ENCODE measurements at regions not wholly inside any gene's neighbourhood (a gene's known extent, or its start where the extent isn't known, plus 50 kb on each side); places are given as distances from the start of the nearest gene placed in this dataset.
"Not testable (repeated sequence)": the region's sequence is repeated elsewhere in the genome, so short reads cannot be mapped to it uniquely, and the experiment has no call there.

DNA sequence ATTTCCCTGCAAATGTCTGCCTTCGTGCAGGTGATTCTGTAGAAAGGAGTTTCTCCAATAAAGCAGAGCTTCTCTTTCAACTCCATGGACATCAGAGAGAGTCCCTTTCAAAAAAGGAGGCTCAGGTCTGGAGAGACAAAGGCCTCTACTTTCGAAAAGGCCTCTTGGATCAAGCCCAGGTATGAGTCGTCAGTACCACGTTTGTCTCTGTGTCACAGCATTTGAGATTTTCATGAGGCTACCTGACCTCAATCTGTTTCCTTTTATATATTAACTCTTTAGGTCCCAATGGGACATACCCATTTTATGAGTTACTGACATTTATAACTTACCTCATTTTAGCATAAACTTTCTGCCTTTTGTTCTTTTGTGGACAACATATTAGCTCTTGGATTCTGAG is 290.8 kb downstream of the RPAP3 start:
- peak overlapping the region; percentile 98 for H3K27ac Mint-ChIP-seq
- peak; percentile 50 for ATAC-seq (replicated peaks)

DNA sequence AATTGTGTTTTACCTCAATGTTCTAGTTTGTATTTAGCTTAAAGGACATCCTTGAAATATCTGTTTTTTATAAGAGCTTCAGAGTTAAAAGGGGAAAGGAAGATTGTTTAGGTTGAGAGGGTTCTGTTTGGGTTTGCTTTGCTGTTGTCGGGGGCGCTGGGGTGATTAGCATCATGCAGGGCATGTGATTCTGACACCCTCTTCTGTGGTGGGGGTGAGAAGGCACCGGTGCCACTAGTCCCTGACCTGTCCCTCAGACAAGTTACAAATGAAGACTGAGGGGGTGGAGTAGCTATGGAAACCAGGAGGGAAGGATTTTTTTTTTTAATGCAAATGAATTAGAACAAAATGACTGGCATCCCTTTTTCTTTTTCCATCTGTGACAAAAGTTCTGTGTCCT is 291.3 kb downstream of the RPAP3 start:
- Mint-ChIP-seq H3K4me3 (peak overlapping the region; percentile 67), H3K27ac (peak overlapping the region; percentile 98), H3K36me3 (ENCODE audit: low read depth) (peaks cover 35% of the 10 kb centered on the region), H3K4me1 (peaks cover 61% of the 10 kb centered on the region), H3K27me3 (no peaks in the 10 kb centered on the region), H3K9me3 (peaks cover 5% of the 10 kb centered on the region)
- peak; percentile 73 for ATAC-seq (replicated peaks)

More for the DNA sequence above, 290.8 kb downstream of the RPAP3 start:
- Mint-ChIP-seq H3K4me3 (peak overlapping the region; percentile 67), H3K9me3 (peaks cover 5% of the 10 kb centered on the region), H3K4me1 (peaks cover 63% of the 10 kb centered on the region), H3K27me3 (no peaks in the 10 kb centered on the region), H3K36me3 (ENCODE audit: low read depth) (peaks cover 40% of the 10 kb centered on the region)

- ATAC-seq (replicated peaks): no peak
Measured at GRCh38 chr12:47413806-47414205, 292.0 kb downstream of the RPAP3 start.

DNA sequence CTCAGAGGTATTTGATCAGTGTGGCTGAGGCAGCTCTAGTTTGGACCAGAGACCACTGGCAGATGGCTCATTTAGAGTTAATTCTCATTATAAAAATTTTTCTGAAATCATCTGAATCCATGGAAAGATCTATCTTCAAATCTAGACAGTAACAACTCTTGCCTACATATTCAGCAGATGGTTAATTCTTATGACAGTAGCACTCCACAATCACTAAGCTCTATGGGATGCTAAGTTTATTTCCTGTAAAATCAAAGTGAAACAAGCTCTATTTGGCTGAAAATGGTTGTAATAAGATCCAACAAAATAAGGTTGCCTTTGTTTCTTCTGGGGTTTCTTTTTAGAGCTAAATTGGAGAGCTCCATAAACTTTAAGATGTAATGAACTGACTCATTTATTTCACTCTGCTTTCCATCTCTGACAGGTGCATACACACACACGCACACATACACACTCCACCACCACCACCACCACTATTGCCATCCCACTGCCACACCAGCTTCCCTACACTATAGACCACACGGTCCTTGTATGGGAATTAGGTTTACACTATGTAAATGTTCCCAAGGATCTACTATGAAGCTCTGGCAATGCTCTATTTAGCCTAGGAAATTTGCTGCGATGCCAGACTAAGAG is 293.1 kb downstream of the RPAP3 start:
- Mint-ChIP-seq H3K27ac (peak overlapping the region; percentile 98), H3K4me1 (peaks cover 67% of the 10 kb centered on the region)

More at GRCh38 chr12:47413806-47414205, 292.0 kb downstream of the RPAP3 start:
- Mint-ChIP-seq H3K27me3 (no peaks in the 10 kb centered on the region), H3K9me3 (peaks cover 5% of the 10 kb centered on the region), H3K4me3 (peak overlapping the region; percentile 67), H3K27ac (peak overlapping the region; percentile 98), H3K4me1 (peaks cover 61% of the 10 kb centered on the region), H3K36me3 (ENCODE audit: low read depth) (peaks cover 30% of the 10 kb centered on the region)

DNA sequence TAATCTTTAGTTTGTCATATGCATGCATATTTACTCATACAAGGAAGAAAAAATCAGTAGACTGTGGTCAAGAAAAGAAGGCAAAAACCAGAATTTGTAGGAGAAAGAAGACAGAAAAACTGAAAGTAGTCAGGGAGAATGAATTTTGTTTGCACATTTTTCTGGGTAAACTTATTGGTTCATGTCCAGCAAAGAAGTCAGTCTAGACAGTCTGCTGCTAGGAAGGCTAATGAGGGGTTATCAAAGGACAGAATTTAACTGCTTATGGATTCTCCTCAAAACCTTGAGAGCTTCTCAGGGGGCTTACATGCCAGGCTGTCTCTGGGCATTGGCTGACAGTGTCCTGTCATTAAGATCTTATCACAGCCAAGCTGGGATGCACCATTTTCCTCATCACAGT is 293.9 kb downstream of the RPAP3 start:
- H3K9me3 Mint-ChIP-seq: peaks cover 5% of the 10 kb centered on the region
- no peaks in the 10 kb centered on the region for H3K27me3 Mint-ChIP-seq
- H3K27ac Mint-ChIP-seq: peak overlapping the region; percentile 98
- peaks cover 71% of the 10 kb centered on the region for H3K4me1 Mint-ChIP-seq
- H3K4me3 Mint-ChIP-seq: peak overlapping the region; percentile 67
- H3K36me3 Mint-ChIP-seq (ENCODE audit: low read depth): peaks cover 23% of the 10 kb centered on the region
- ATAC-seq (replicated peaks): no peak

More for the DNA sequence above, 293.1 kb downstream of the RPAP3 start:
- no peaks in the 10 kb centered on the region for H3K27me3 Mint-ChIP-seq
- peak; percentile 54 for ATAC-seq (replicated peaks)
- H3K9me3 Mint-ChIP-seq: peaks cover 5% of the 10 kb centered on the region
- H3K36me3 Mint-ChIP-seq (ENCODE audit: low read depth): peaks cover 26% of the 10 kb centered on the region
- peak overlapping the region; percentile 67 for H3K4me3 Mint-ChIP-seq

GRCh38 chr12:47410862-47411261 is 295.0 kb downstream of the RPAP3 start:
- ATAC-seq (replicated peaks): no peak
- Mint-ChIP-seq H3K9me3 (peaks cover under 1% of the 10 kb centered on the region), H3K4me1 (peaks cover 67% of the 10 kb centered on the region), H3K27ac (peak overlapping the region; percentile 98), H3K4me3 (peak overlapping the region; percentile 67), H3K27me3 (no peaks in the 10 kb centered on the region), H3K36me3 (ENCODE audit: low read depth) (peaks cover 14% of the 10 kb centered on the region)

DNA sequence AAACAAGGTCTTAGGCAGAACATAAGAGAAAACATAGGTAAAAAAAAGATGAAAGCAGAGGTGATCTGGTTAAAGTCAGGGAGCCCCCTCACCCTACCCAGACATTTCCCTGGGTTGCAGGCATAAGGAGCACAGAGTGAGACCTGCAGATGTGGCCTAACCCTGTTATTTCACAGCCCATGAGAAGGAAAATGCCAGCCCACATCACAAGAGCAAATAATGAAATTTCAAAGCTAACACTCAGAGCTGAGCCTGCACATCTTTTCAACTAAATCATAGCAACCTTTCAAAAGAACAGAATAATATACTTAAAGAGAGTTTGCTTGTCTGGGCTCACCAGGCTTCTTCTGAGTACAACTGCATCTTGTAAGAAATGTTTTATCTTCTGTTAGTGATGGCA is 295.4 kb downstream of the RPAP3 start:
- Mint-ChIP-seq H3K4me1 (peaks cover 67% of the 10 kb centered on the region), H3K27me3 (no peaks in the 10 kb centered on the region), H3K36me3 (ENCODE audit: low read depth) (peaks cover 11% of the 10 kb centered on the region), H3K9me3 (no peaks in the 10 kb centered on the region), H3K27ac (peak overlapping the region; percentile 98), H3K4me3 (peak overlapping the region; percentile 67)
- ATAC-seq (replicated peaks): no peak

DNA sequence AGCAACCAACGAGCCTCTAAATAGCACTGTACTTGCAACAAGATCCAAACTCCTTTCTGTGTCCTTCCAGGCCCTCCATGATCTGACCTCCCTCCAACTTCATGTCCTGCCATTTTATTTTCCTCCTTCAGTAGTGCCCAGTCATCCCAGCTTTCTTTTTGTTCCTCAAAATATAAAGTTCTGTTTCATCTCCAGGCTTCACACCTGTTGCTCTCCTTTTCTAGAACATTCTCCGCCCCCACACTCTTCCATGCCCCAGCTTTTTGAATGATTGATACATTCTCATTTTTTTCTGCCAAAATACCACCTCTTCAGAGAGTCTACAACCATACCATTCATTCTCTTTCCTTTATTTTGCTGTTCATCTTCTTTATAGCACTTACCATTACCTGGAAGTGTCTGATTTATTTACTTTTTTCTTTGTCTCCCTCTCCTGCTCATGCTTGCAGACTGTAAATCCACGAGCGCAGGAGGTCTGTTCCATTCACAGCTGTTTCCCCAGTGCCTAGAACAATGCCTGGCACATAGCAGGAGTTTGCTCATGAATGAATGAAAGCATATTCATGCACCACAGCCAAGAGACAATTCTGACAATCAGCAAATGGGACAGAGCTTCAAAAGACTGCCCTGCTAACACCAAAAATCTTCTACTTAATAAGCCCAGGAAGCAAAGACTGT is 296.4 kb downstream of the RPAP3 start:
- Mint-ChIP-seq H3K36me3 (ENCODE audit: low read depth) (peaks cover 2% of the 10 kb centered on the region), H3K9me3 (no peaks in the 10 kb centered on the region), H3K4me1 (peaks cover 59% of the 10 kb centered on the region), H3K27ac (peak overlapping the region; percentile 74), H3K4me3 (peak overlapping the region; percentile 49), H3K27me3 (no peaks in the 10 kb centered on the region)
- no peak for ATAC-seq (replicated peaks)

DNA sequence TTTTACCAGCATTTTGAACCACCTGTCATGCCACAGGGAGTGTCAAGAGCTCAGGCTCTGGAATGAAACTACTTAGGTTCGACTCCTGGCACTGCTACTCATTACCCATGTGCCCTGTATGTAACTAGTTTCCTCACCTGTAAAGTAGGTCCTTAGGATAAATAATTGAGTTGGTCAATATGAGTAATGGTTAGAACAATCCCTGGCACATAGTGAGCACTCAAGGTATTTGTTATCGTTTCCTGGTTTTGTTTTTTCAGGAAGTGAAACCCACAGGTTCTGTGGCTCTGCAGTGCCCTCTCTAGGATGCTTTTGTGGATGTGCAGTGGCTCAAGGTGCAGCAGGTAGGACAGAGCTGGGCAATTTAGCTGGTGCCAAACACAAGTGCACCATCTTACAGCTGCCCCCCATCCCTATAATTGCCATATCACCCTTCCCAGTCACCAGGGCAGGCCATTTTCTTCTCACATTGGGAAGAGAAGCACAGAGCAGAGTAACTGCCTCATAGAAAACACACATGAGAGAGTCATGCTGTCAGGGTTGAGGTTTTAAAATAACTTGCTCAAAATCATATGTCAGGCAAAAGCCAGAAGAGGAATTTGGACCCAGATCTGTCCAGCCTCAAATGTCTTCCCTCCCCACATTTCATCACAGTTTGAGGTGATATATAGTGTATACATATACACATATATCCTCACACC is 297.5 kb downstream of the RPAP3 start:
- Mint-ChIP-seq H3K4me3 (peak overlapping the region; percentile 49), H3K27ac (no peak overlapping the region), H3K4me1 (peaks cover 54% of the 10 kb centered on the region), H3K36me3 (ENCODE audit: low read depth) (no peaks in the 10 kb centered on the region), H3K9me3 (no peaks in the 10 kb centered on the region), H3K27me3 (no peaks in the 10 kb centered on the region)
- peak; percentile 68 for ATAC-seq (replicated peaks)

DNA sequence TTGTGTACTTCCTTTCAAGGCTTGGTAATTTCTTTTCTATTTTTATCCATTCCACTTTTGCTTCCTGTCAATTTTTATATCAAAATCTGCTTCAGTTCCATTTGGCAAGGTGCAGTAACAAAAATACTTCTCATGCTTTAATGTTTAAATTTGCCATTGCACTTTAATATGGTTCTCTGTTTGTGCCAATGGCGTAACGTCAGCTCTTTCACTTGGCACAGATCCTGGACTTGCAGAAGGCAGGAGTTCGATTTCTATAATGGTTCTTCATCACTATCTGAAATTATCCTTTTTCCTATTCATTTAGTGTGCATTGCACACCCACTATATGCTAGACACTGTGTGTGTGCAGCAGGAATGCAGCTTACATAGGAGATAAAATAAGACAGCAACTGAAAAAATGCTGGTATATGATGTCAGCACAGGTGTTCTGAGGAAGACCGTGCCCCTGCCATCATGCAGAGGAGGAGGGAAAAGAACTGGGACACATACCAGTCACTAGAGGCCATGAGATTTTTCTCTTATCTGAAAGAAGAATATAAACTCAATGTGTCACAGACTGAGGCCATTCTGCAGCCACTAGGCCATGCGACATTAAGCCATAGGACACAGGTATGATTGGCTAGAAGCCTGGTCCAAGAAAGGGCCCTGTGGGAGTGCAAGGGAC is 298.2 kb downstream of the RPAP3 start:
- Mint-ChIP-seq H3K4me1 (peaks cover 48% of the 10 kb centered on the region), H3K9me3 (no peaks in the 10 kb centered on the region), H3K27me3 (no peaks in the 10 kb centered on the region), H3K4me3 (peak overlapping the region; percentile 49), H3K36me3 (ENCODE audit: low read depth) (no peaks in the 10 kb centered on the region), H3K27ac (peak overlapping the region; percentile 40)
- no peak for ATAC-seq (replicated peaks)

GRCh38 chr12:47403681-47404080 is 302.1 kb downstream of the RPAP3 start:
- ATAC-seq (replicated peaks): no peak
- H3K27me3 Mint-ChIP-seq: no peaks in the 10 kb centered on the region
- H3K4me3 Mint-ChIP-seq: peak overlapping the region; percentile 88
- peak overlapping the region; percentile 58 for H3K27ac Mint-ChIP-seq
- no peaks in the 10 kb centered on the region for H3K36me3 Mint-ChIP-seq (ENCODE audit: low read depth)
- H3K9me3 Mint-ChIP-seq: no peaks in the 10 kb centered on the region
- H3K4me1 Mint-ChIP-seq: peaks cover 51% of the 10 kb centered on the region

GRCh38 chr12:47401196-47401595 is 304.6 kb downstream of the RPAP3 start:
- not testable (repeated sequence) for H3K36me3 Mint-ChIP-seq (ENCODE audit: low read depth); H3K27me3 Mint-ChIP-seq; H3K9me3 Mint-ChIP-seq
- peak overlapping the region; percentile 88 for H3K4me3 Mint-ChIP-seq
- peak overlapping the region; percentile 66 for H3K27ac Mint-ChIP-seq
- ATAC-seq (replicated peaks): peak; percentile 52
- H3K4me1 Mint-ChIP-seq: peaks cover 58% of the 10 kb centered on the region

GRCh38 chr12:47400266-47400665 is 305.6 kb downstream of the RPAP3 start:
- H3K9me3 Mint-ChIP-seq: no peaks in the 10 kb centered on the region
- peak overlapping the region; percentile 88 for H3K4me3 Mint-ChIP-seq
- peak overlapping the region; percentile 66 for H3K27ac Mint-ChIP-seq
- H3K36me3 Mint-ChIP-seq (ENCODE audit: low read depth): peaks cover 5% of the 10 kb centered on the region
- no peak for ATAC-seq (replicated peaks)
- peaks cover 55% of the 10 kb centered on the region for H3K4me1 Mint-ChIP-seq
- no peaks in the 10 kb centered on the region for H3K27me3 Mint-ChIP-seq

- Mint-ChIP-seq H3K36me3 (ENCODE audit: low read depth) (peaks cover 10% of the 10 kb centered on the region), H3K27me3 (no peaks in the 10 kb centered on the region), H3K9me3 (no peaks in the 10 kb centered on the region), H3K4me1 (peaks cover 61% of the 10 kb centered on the region), H3K4me3 (peak overlapping the region; percentile 88), H3K27ac (peak overlapping the region; percentile 99)
- ATAC-seq (replicated peaks): peak; percentile 34
Measured at GRCh38 chr12:47397664-47398281, 308.1 kb downstream of the RPAP3 start.

Data from activated T-helper 17 cell treated with anti-CD3 and anti-CD28 coated beads, Interleukin-2, amount 50 U/mL, for 72 hours (primary cell).